ENCODE measurements at regions not wholly inside any gene's neighbourhood (a gene's known extent, or its start where the extent isn't known, plus 50 kb on each side); places are given as distances from the start of the nearest gene placed in this dataset.

DNA sequence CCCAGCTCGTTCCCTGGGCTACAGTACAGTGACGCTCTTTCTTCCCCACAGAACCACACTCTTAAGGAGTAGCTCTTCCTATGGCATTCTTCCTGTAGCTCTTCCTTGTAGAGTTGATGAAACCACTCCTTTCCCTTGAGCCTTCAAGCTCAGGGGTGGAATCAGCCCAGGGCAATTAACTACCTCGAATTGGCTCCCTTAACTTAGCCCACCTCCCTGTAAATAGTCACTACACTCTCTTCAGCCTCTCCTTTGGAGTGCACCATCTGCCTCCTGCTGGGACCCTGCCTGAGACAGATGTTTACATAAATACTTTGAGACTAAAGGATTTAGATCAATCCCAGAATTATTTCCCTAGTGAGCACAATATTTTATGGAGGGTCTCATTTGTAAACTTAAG, 537.8 kb upstream of the AUTS2 start:
- TF ChIP-seq ZFX (IDR thresholded peaks at IDR 0.05), result no peak
- TF ChIP-seq, protein P1, sequence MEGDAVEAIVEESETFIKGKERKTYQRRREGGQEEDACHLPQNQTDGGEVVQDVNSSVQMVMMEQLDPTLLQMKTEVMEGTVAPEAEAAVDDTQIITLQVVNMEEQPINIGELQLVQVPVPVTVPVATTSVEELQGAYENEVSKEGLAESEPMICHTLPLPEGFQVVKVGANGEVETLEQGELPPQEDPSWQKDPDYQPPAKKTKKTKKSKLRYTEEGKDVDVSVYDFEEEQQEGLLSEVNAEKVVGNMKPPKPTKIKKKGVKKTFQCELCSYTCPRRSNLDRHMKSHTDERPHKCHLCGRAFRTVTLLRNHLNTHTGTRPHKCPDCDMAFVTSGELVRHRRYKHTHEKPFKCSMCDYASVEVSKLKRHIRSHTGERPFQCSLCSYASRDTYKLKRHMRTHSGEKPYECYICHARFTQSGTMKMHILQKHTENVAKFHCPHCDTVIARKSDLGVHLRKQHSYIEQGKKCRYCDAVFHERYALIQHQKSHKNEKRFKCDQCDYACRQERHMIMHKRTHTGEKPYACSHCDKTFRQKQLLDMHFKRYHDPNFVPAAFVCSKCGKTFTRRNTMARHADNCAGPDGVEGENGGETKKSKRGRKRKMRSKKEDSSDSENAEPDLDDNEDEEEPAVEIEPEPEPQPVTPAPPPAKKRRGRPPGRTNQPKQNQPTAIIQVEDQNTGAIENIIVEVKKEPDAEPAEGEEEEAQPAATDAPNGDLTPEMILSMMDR (conservative IDR thresholded peaks at IDR 0.05), result no peak

Measured in C4-2B (cell line).